ENCODE measurements at regions not wholly inside any gene's neighbourhood (a gene's known extent, or its start where the extent isn't known, plus 50 kb on each side); places are given as distances from the start of the nearest gene placed in this dataset.

- intact Hi-C loops (cut with micrococcal nuclease) = no loop called here
- H3K4me1 Mint-ChIP-seq = no peaks in the 10 kb centered on the region
- peaks cover 3 to 9% (median 6%) of the 10 kb centered on the region in 3 donors for H3K27me3 Mint-ChIP-seq (ENCODE audit: low read depth in 3 of 3)
- no peak overlapping the region for H3K4me3 Mint-ChIP-seq
- no peak for DNase-seq
- H3K27ac Mint-ChIP-seq = no peak overlapping the region
- WGBS (ENCODE audit: insufficient coverage) = 57% methylated on average over 1 of the region's 1 CpG
- no peak overlapping the region for H3K27ac ChIP-seq (ENCODE audit: low read depth in 1 of 2, low read length in 2 of 2)
- no peaks in the 10 kb centered on the region for H3K36me3 Mint-ChIP-seq
- peaks cover 0 to 9% of the 10 kb centered on the region in 2 donors for H3K9me3 ChIP-seq (replicated peaks in 1 of 2; ENCODE audit: control insufficient read depth in 1 of 2, insufficient read depth in 1 of 2, low read length in 2 of 2)
- H3K9ac ChIP-seq (ENCODE audit: insufficient read depth, low read length, poor library complexity, severe bottlenecking) = no peak overlapping the region
- H3K27me3 ChIP-seq (ENCODE audit: control insufficient read depth in 2 of 2, insufficient read depth in 2 of 2, low read length in 2 of 2) = no peaks in the 10 kb centered on the region
- TF ChIP-seq CTCF (IDR thresholded peaks at IDR 0.05) = no peak
- no peaks in the 10 kb centered on the region for H4K20me1 ChIP-seq (ENCODE audit: insufficient read depth, low read length)
- no peak overlapping the region for H2AFZ ChIP-seq (ENCODE audit: insufficient read depth, low read depth, low read length, poor library complexity, severe bottlenecking)
- no peaks in the 10 kb centered on the region for H3K79me2 ChIP-seq (ENCODE audit: insufficient read depth, low read length)
- no peak overlapping the region for H3K4me2 ChIP-seq (replicated peaks; ENCODE audit: extremely low read depth, low read length, poor library complexity, severe bottlenecking)
- H3K4me3 ChIP-seq (replicated peaks in 1 of 3; ENCODE audit: low read depth in 2 of 3, low read length in 3 of 3) = no peak overlapping the region
- no peaks in the 10 kb centered on the region for H3K4me1 ChIP-seq (ENCODE audit: control insufficient read depth in 1 of 2, insufficient read depth in 2 of 2, low read length in 2 of 2)
- H3K9me3 Mint-ChIP-seq = peaks cover 2 to 15% (median 11%) of the 10 kb centered on the region in 7 donors
- no peaks in the 10 kb centered on the region for H3K36me3 ChIP-seq (replicated peaks in 1 of 2; ENCODE audit: control insufficient read depth in 1 of 2, insufficient read depth in 2 of 2, low read length in 2 of 2)
Observed at GRCh38 chr14:88933191-88933590, 108.7 kb downstream of the TTC8 start.

- intact Hi-C loops (cut with micrococcal nuclease) = no loop called here
- no peaks in the 10 kb centered on the region for H3K27me3 ChIP-seq (ENCODE audit: control insufficient read depth in 2 of 2, insufficient read depth in 2 of 2, low read length in 2 of 2)
- H3K9ac ChIP-seq (ENCODE audit: insufficient read depth, low read length, poor library complexity, severe bottlenecking) = no peak overlapping the region
- no peaks in the 10 kb centered on the region for H3K4me1 Mint-ChIP-seq
- peaks cover 1 to 12% (median 6%) of the 10 kb centered on the region in 7 donors for H3K9me3 Mint-ChIP-seq
- H3K9me3 ChIP-seq (replicated peaks in 1 of 2; ENCODE audit: control insufficient read depth in 1 of 2, insufficient read depth in 1 of 2, low read length in 2 of 2) = peaks cover 0 to 4% of the 10 kb centered on the region in 2 donors
- no peaks in the 10 kb centered on the region for H3K36me3 Mint-ChIP-seq
- no peak overlapping the region for H3K27ac ChIP-seq (ENCODE audit: low read depth in 1 of 2, low read length in 2 of 2)
- H2AFZ ChIP-seq (ENCODE audit: insufficient read depth, low read depth, low read length, poor library complexity, severe bottlenecking) = no peak overlapping the region
- no peaks in the 10 kb centered on the region for H3K79me2 ChIP-seq (ENCODE audit: insufficient read depth, low read length)
- no peaks in the 10 kb centered on the region for H3K4me1 ChIP-seq (ENCODE audit: control insufficient read depth in 1 of 2, insufficient read depth in 2 of 2, low read length in 2 of 2)
- DNase-seq = no peak
- H3K4me2 ChIP-seq (replicated peaks; ENCODE audit: extremely low read depth, low read length, poor library complexity, severe bottlenecking) = no peak overlapping the region
- no peak overlapping the region for H3K27ac Mint-ChIP-seq
- no peak overlapping the region for H3K4me3 Mint-ChIP-seq
- no peak overlapping the region for H3K4me3 ChIP-seq (replicated peaks in 1 of 3; ENCODE audit: low read depth in 2 of 3, low read length in 3 of 3)
- H3K27me3 Mint-ChIP-seq (ENCODE audit: low read depth in 3 of 3) = peaks cover 2 to 8% (median 7%) of the 10 kb centered on the region in 3 donors
- no peaks in the 10 kb centered on the region for H3K36me3 ChIP-seq (replicated peaks in 1 of 2; ENCODE audit: control insufficient read depth in 1 of 2, insufficient read depth in 2 of 2, low read length in 2 of 2)
- WGBS (ENCODE audit: insufficient coverage) = 43% methylated on average over 2 of the region's 3 CpGs
- no peak for TF ChIP-seq CTCF (IDR thresholded peaks at IDR 0.05)
- H4K20me1 ChIP-seq (ENCODE audit: insufficient read depth, low read length) = no peaks in the 10 kb centered on the region
Observed at GRCh38 chr14:88934351-88934806, 109.9 kb downstream of the TTC8 start.
